Stimulated activated CD8-positive, alpha-beta memory T cell treated with anti-CD3 and anti-CD28 coated beads, Interleukin-15, amount 100 ng/mL, for 48 hours (primary cell): ENCODE measurements at regions not wholly inside any gene's neighbourhood (a gene's known extent, or its start where the extent isn't known, plus 50 kb on each side); places are given as distances from the start of the nearest gene placed in this dataset.

Source experiments
- DNase-seq, 2 donors: peaks; one replicate each; pipeline ENCODE4 v3.0.0-alpha.2; 2020; ENCODE audit warnings: low read depth in 2 of 2

- no peak for DNase-seq
These were observed 743.5 kb downstream of the BRD1 start for GRCh38 chr22:49084206-49084605.

DNA sequence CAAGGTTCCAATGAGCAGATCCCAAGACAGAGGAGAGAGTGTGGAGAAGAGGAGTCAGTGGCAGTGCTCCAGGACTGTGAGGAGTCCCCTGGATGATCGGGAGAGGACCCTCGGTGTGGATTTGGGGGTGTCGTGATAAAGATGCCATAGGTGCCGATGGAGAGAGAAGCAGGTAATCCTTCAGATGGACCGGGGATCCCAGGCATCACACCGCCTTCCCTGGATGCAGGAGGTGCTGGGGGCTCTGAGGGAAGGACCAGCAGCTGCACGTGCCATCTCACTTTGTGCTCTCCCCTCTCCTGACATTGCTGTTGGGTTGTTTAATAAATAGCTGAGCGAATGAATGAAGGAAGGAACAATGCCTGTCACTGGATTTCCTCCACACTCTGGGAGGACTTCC, 744.1 kb downstream of the BRD1 start:
- DNase-seq: no peak

DNA sequence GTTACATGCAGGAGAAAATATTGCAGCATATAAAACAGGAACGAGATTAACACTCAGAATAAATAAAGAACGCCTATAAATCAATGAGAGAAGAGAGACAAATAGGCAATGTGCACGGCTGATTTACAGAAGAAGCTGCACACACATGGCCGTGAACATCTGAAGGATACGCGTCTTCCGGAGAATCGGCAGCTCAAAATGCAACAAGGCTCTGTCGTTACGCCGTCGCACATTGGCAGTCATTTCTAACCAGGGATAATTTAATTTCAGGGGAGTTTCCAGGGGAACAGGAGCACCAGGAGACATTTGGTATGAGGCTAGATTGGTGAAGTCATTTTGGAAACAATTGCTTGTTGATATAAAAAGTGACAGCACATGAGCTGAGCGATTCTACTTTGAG, 745.2 kb downstream of the BRD1 start:
- DNase-seq: no peak

DNA sequence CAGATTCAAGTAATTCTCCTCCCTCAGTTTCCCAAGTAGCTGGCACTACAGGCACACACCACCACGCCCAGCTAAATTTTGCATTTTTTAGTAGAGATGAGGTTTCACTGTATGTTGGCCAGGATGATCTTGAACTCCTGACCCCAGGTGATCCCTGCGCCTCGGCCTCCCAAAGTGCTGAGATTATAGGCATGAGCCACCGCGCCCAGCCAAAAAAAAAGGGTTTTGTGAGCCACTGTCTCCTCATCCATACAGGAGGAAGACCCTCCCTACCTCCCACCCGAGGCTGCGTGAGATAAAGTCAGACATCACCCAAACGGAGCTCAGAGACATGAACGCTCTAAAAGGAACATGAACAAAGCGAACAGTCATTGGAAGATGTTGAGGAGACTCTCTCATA, 745.7 kb downstream of the BRD1 start:
- DNase-seq: no peak

- DNase-seq: no peak
These were observed 746.4 kb downstream of the BRD1 start for GRCh38 chr22:49081261-49081666.

- DNase-seq: no peak
These were observed 747.0 kb downstream of the BRD1 start for GRCh38 chr22:49080631-49081030.

DNA sequence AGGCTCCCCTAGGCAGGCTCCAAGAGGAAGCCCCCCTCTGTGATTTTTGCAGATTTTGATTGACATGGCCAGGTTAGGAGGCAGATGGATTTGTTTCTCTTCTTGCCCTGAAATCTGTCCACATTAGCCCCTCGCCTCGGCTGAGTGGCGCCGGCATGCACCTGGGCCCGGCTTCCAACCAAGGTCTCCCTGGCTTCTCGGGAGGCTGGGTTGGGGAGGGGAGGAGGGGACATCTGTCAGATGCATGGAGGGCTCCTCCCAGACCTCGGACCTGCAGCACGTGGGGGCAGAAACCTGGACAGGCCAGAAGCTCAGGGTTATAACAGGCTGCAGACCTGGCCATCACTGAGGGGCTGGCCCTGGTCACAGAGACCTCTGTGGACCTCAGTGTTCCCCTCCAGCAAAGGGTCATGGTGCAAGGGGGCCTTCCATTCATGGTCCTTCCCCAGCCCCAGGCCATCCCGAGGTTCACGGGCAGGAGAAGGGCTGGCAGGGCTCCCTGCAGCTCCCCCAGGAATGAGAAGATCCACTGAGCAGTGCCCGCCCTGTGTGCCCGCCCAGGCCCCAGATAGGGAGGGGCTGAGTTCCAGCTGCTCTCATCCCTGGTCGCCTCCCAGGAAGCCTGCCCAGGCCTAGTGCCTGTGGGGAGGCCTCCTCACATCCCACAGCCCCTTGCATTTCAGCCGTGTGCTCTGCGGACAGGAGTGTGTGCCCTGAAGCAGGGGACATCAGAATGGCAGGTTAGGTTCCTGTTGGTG, 747.8 kb downstream of the BRD1 start:
- no peak for DNase-seq

- no peak for DNase-seq
These were observed 748.5 kb downstream of the BRD1 start for GRCh38 chr22:49079027-49079725.

DNA sequence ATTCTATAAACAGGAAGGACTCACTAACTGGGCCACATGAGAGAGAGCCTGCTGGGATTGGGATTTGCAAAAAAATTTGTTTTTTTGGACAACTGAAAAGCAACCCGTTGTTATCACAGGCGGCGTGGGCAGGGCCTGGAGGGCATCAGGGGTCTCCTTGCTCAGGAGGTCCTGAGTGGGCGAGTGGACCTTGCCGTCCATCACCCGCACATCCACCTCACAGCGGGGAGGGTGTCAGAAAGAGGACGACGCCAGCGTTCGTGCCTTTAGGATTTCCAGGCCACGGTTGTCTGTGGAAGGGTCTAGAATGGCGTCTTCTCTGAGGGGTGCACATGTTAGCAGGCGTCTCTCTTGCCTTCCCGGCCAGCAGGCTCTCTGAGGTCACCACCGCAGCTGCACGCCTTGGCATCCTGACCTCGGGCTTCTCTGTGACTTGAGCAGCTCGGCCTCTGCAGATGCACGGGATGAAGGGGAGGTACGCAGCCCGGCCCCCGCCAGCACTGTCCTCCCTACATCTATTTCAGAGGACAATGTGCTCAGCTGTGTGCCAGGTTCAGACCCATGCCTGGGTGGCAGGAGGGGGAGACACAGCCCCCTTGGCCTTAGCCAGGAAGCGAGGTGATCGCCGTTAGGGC, 749.5 kb downstream of the BRD1 start:
- DNase-seq: no peak

- DNase-seq: no peak
These were observed 750.1 kb downstream of the BRD1 start for GRCh38 chr22:49077586-49077985.

DNA sequence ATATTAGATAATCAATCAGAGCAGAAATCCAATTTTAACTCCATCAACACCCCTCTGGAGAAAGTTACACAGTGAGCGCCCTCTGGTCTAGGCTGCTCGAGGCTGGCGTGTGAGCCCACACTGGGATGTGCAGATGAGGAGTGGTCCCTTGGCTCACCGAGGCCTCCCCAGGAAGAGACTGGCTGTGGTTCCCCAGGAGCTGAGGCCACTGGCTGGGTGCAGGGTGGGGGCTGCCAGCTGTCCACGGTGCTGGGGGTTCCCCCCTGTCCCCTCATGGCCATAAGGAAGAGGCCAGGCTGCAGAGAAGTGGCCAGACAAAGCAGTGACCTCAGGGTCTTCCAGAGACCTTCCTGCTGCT, 750.7 kb downstream of the BRD1 start:
- no peak for DNase-seq

DNA sequence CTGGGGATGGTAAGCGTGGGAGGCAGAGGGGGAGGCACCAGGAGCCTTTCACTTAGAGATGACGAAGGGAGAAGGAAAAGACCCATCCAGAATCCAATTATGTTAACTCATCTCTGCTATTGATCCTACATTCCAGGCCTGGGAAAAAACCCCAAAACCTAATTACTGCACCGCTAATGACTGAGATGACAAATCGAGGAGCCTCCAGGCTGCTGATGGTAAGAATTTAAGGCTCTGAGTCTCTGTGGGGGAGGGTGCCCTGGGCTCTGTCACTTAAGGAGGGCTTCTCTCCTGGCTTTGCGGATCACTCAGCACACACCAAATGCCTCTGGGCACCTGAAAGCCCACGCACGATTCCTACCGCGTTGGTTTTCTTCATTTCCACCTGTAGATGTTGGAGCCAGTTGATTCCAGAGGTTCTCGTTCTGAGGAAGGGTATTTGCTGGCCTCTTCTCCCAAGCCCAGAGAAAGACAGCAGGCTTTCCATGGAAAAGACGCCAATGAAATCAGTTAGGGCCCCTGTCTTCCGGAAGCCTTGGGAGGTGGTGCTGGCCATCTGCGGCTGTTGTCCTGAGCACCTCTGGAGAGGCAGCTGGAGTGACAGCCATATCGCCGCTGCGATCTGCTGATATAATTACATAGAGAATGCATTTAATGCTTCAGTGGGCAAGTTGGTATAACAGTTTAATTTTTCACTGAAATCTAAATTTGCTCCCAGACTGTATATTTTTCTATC, 751.2 kb downstream of the BRD1 start:
- DNase-seq: no peak

DNA sequence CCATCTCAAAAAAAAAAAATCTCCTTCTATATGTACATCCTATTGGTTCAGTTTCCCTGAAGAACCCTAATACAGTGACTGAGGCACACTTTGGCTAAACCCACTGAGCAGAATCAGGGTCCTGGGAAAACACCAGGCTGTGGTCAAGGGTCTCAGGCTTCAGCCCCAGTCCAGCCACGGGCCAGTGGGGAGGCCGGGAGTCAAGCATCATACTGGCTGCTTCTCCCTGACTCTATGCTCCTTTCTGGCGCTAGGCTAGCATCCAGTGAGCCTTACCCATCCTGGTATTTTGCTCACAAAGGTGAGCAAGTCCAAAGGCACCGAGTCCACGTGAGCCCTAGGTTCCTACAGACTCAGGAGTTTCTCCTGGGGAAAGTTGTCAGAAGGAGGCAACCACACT, 752.5 kb downstream of the BRD1 start:
- DNase-seq: no peak

GRCh38 chr22:49073873-49074417, 753.7 kb downstream of the BRD1 start:
- no peak for DNase-seq

GRCh38 chr22:49072996-49073645, 754.6 kb downstream of the BRD1 start:
- no peak for DNase-seq

- DNase-seq: no peak
These were observed 757.2 kb downstream of the BRD1 start for GRCh38 chr22:49070501-49070900.

DNA sequence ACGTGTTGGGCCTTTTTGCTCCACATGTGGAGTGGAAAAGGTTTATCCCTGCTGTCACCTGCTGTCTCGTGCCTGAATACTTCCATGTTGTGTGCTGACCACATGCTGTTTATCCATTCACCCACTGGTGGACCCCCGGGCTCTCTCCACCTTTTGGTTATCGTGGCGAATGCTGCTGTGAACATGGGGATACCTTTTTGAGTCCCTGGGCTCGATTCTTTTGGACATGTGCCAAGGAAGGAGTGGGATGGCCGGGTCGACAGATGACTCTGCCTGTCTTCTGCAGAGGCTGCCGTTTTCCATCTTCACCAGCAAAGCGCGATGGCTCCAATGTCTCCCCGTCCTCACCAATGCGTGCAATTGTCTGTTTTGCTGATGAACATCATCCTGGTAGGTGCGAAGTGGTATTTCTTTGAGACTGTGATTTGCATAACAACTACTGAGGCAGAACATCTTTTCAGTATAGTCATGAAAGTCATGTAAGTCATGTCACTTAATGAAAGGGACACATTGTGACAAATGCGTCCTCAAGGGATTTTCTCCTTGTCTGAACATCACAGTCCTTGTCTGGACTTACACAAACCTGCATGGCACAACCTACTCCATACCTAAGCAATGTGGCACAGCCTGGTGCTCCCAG, 758.7 kb downstream of the BRD1 start:
- no peak for DNase-seq

GRCh38 chr22:49067504-49067903, 760.2 kb downstream of the BRD1 start:
- DNase-seq: no peak

- no peak for DNase-seq
These were observed 761.1 kb downstream of the BRD1 start for GRCh38 chr22:49066619-49067018.

DNA sequence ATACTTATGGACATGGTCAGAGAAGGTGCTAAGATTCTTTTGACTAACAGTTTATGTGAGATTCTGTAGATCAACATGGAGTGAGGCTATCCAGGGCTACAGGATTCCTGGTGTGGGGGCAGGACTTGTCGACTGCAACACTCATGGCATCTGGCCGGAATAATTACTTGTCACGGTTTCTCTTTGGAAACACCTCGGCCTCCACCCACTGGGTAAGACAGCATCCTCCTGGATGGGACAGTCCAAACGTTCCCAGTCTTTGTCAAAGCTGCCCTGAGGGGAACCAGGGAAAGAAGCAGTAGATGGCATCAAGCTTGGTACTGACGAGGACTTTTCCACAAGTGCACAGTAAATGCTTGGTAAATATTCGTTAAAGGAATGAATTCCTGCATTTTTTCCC, 762.8 kb downstream of the BRD1 start:
- DNase-seq: no peak

GRCh38 chr22:49063545-49063890, 764.2 kb downstream of the BRD1 start:
- no peak for DNase-seq
